Activated naive CD4-positive, alpha-beta T cell treated with anti-CD3 and anti-CD28 coated beads, Interleukin-2, amount 50 U/mL, for 16 hours (primary cell): ENCODE measurements at regions not wholly inside any gene's neighbourhood (a gene's known extent, or its start where the extent isn't known, plus 50 kb on each side); places are given as distances from the start of the nearest gene placed in this dataset.
"Not testable (repeated sequence)": the region's sequence is repeated elsewhere in the genome, so short reads cannot be mapped to it uniquely, and the experiment has no call there.

Experiments
- DNase-seq: peaks from one replicate; pipeline ENCODE4 v3.0.0-alpha.2; 2020

GRCh38 chr1:145475962-145476361, 50.6 kb upstream of the NBPF20 start:
- not testable (repeated sequence) for DNase-seq

- DNase-seq, result peak; percentile 26
These were observed 50.0 kb upstream of the NBPF20 start for GRCh38 chr1:145475369-145475915.
